Dermis microvascular lymphatic vessel endothelial cell (primary cell): ENCODE measurements at regions not wholly inside any gene's neighbourhood (a gene's known extent, or its start where the extent isn't known, plus 50 kb on each side); places are given as distances from the start of the nearest gene placed in this dataset.
"Not testable (repeated sequence)": the region's sequence is repeated elsewhere in the genome, so short reads cannot be mapped to it uniquely, and the experiment has no call there.

ENCODE experiments used
- DNase-seq, 2 donors: peaks; one replicate each; pipeline versions ENCODE4 v3.0.0 to v3.0.0-alpha.2; 2010; ENCODE audit warnings: low read depth in 2 of 2

GRCh38 chr2:90220623-90221299, 1529.3 kb downstream of the RPIA start:
- not testable (repeated sequence) for DNase-seq

DNA sequence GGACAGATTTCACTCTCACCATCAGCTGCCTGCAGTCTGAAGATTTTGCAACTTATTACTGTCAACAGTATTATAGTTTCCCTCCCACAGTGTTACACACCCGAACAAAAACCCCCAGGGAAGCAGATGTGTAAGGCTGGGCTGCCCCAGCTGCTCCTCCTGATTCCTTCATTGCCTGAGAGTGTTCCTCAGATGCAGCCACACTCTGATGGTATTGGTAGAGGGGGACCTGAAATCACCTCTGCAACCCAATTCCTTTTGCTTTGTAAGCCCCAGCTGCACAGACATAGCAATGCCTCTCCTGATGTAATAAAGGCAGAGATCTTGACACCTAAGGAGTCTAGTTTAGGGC, 1529.8 kb downstream of the RPIA start:
- no peak for DNase-seq

- DNase-seq: not testable (repeated sequence)
Observed at GRCh38 chr2:90224767-90225166, 1533.3 kb downstream of the RPIA start.

DNA sequence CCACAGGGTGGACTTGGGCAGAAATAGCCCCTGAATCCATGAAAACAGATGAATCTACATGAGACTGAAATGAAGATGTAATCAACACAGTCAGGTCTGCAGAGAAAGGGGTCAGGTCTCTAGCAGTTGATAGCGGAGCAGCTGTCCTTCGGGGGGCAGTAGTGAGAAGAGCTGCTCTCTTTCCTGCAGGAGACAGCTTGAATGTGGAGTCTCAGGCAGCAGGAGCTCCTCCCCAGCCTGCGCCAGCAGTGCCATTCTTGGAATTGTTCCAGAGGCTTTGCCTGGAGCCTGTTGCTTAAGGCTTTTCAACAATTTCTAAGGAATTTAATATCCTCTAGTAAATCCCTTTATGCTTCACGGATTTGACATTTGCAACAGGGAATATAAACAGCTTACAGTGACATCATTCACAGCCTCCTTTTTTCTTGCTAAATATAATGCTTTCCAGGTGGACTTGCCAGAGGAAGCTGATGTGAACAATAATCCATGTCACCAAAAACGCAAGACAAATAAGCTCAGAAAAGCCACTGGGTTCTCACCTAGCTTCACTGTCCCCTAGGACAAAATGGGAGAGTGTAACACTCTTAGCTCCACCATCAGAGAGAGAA, 1535.1 kb downstream of the RPIA start:
- DNase-seq: not testable (repeated sequence)

DNA sequence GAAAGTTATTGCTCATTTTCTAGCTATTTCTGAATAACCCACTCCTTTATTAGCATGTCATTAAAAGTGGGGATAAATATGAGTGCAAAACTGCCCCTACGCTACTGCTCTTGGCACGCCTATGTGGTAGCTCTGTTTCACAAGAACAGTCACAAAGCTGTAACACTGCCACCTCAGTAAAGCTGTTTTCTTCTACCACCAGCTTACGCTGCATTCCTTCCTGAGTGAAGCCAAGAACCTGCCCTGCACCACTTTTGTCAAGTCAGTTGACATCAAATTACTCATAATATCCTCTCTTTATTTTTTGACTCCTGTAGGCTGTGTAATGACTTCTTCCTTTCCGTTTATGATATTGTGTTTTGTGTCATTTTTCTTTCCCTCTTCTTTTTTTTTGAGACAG, 1539.7 kb downstream of the RPIA start:
- not testable (repeated sequence) for DNase-seq

DNA sequence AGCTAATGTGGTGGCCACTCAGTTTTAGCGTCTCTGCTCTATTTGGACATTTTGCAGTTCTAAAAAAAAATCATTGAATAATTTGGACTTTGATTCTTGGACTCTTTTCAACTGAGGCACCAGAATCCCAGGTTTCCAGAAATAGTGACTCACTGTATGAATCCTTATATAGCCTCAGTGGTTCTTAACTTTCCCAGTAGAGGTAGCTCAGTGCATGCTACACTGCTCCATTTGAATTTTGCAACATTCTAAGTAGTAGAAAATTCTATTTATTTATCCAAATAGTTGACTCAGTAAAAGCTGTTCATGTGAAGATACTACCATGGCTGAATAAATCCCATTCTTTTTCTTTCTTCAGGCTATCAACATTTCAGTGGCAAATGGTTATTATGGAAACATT, 1544.0 kb downstream of the RPIA start:
- not testable (repeated sequence) for DNase-seq

DNA sequence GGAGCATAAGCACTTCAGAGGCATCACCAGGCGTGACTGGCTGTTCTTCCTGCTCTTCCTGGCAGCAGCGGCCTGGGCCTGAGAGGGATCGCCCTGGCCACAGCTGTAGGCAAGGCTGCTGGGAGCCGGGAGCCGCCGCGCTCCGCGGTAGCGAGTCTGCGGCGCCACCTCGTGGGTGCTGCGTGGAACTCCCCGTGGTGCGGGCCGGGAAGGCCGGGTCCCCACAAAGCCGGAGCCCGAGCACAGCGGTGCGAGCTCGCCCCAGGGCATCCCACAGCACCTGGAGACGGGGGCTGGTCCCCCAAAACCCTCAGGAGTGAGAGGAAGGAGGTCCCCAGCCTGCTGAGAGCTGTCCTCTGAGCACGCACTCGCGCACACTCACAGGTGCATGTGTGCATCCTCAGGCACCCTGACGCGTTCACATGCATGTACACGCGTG, 1546.5 kb downstream of the RPIA start:
- peak; percentile 1 to 22 for DNase-seq

DNA sequence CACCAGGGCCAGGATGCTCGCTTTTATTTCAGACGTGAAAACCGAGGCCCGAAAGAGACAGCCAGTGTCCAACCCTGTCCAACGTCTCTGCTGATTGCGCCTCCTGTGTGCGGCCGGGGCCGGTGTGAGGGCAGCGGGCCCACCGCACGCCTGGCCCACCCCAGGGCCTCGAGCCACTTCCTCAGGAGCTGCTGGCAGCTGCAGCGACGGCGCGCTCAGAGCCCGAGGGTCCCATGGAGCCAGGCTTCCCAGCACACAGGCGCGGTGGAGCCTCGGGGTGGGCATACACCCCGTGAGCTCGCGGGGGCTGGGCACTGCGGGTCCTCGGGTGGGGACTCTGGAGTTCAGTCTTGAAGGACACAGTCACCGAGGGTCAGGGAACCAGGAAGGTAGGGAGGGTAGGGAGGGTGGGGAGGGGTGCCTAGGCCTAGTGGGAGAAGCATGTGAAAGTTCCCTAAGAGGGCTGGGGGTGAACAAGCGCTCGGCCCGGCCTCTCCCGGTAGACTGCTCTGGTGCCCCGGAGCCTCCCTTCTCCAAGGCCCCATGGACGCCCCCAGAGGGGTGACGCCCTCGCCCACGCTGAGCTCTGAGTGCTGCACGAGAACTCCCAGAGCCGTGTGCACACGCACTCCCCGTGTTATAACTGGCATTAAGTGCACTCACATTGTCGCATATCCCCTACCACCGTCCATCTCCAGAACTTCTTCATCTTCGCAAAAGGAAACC, 1547.2 kb downstream of the RPIA start:
- not testable (repeated sequence) for DNase-seq

- DNase-seq: not testable (repeated sequence)
Observed at GRCh38 chr2:90239769-90240168, 1548.3 kb downstream of the RPIA start.

GRCh38 chr2:90244902-90245765, 1553.7 kb downstream of the RPIA start:
- peak in 1 of 2 donors; percentile 0 for DNase-seq

- not testable (repeated sequence) for DNase-seq
Observed at GRCh38 chr2:90248400-90248799, 1556.9 kb downstream of the RPIA start.

- not testable (repeated sequence) for DNase-seq
Observed at GRCh38 chr2:90250350-90250749, 1558.9 kb downstream of the RPIA start.

GRCh38 chr2:90251576-90251975, 1560.1 kb downstream of the RPIA start:
- DNase-seq: not testable (repeated sequence)

- not testable (repeated sequence) for DNase-seq
Observed at GRCh38 chr2:90253306-90253705, 1561.8 kb downstream of the RPIA start.

GRCh38 chr2:90266888-90267287, 1575.4 kb downstream of the RPIA start:
- not testable (repeated sequence) for DNase-seq

GRCh38 chr2:90287751-90288150, 1596.3 kb downstream of the RPIA start:
- DNase-seq: not testable (repeated sequence)

DNA sequence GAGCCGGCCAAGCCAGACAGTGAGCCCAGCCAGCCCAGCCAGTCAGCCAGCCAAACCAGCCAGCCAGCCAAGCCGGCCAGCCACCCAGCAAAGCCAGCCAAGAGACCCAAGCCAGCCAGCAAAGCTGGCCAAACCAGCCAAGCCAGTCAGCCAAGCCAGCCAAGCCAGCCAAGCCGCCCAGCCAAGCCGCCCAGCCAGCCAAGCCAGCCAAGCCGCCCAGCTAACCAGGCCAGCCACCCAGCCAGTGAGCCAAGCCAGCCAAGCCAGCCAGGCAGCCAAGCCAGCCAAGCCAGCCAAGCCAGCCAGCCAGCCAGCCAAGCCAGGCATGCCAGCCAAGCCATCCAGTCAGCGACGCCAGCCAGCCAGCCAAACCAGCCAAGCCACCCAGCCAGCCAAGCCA, 1596.9 kb downstream of the RPIA start:
- DNase-seq: not testable (repeated sequence)

GRCh38 chr2:90289291-90289980, 1598.0 kb downstream of the RPIA start:
- not testable (repeated sequence) for DNase-seq

- not testable (repeated sequence) for DNase-seq
Observed at GRCh38 chr2:90290701-90291100, 1599.2 kb downstream of the RPIA start.

DNA sequence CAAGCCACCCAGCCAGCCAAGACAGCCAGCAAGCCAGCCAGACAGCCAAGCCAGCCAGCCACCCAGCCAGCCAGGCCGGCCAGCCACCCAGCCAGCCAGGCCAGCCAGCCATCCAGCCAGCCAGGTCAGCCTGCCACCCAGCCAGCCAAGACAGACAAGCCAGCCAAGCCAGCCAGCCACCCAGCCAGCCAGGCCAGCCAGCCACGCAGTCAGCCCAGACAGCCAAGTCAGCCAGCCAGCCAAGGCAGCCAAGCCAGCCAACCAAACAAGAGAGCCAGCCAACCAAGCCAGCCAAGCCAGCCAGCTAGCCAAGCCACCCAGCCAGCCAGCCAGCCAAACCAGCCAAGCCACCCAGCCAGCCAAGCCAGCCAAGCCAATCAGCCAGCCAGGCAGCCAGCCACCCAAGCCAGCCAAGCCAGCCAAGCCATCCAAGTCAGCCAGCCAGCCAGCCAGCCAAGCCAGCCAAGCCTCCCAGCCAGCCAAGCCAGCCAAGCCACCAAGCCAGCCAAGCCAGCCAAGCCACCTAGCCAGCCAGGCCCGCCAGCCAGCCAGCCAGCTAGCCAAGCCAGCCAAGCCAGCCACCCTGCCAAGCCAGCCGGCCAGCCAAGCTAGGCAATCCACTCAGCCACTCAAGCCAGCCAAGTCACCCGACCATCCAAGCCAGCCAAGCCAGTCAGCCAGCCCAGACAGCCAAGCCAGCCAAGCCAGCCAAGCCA, 1599.9 kb downstream of the RPIA start:
- DNase-seq: not testable (repeated sequence)
